Mammary epithelial cell (primary cell): ENCODE measurements at regions not wholly inside any gene's neighbourhood (a gene's known extent, or its start where the extent isn't known, plus 50 kb on each side); places are given as distances from the start of the nearest gene placed in this dataset.

Experiments
- EZH2 ChIP-seq: IDR thresholded peaks from 2 replicates; pipeline ENCODE4 v1.6.1; 2012; ENCODE audit warnings: low read length, inconsistent platforms, borderline replicate concordance
- TF ChIP-seq, protein P1 (sequence below), 2 donors: IDR thresholded peaks in 1 of 2; conservative IDR thresholded peaks in 1 of 2; 2 replicates each; pipeline ENCODE4 v1.5.1; 2011 to 2012; ENCODE audit warnings: inconsistent platforms in 2 of 2, low read length in 2 of 2, mild to moderate bottlenecking in 2 of 2, control low read depth in 1 of 2, low read depth in 1 of 2; ENCODE audit not compliant: insufficient read depth in 1 of 2; ENCODE audit errors: extremely low read depth in 1 of 2

DNA sequence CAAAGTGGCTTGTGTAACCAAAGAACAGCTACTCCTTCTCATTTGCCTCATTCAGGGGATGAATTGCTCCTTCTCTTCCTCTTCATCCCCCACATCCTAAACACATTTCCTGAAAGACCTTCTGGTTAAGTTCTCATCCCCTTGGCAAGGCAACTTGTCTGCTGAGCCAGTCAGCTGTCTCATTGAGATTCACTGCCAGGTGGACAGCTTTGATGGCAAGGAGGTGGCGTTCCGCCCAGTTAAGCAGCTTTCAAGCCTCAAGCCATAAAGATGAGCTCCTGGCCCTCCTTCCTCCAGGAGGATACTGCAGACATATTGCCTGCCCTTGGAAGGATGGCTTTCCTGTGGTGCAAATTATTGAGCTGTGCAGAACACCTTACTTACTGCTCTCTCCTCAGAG lies 448.6 kb upstream of the MPDZ start:
- no peak for TF ChIP-seq EZH2
- TF ChIP-seq, protein P1, sequence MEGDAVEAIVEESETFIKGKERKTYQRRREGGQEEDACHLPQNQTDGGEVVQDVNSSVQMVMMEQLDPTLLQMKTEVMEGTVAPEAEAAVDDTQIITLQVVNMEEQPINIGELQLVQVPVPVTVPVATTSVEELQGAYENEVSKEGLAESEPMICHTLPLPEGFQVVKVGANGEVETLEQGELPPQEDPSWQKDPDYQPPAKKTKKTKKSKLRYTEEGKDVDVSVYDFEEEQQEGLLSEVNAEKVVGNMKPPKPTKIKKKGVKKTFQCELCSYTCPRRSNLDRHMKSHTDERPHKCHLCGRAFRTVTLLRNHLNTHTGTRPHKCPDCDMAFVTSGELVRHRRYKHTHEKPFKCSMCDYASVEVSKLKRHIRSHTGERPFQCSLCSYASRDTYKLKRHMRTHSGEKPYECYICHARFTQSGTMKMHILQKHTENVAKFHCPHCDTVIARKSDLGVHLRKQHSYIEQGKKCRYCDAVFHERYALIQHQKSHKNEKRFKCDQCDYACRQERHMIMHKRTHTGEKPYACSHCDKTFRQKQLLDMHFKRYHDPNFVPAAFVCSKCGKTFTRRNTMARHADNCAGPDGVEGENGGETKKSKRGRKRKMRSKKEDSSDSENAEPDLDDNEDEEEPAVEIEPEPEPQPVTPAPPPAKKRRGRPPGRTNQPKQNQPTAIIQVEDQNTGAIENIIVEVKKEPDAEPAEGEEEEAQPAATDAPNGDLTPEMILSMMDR (conservative IDR thresholded peaks at IDR 0.05 in 1 of 2, IDR thresholded peaks at IDR 0.05 in 1 of 2; ENCODE audit: extremely low read depth in 1 of 2, insufficient read depth in 1 of 2, low read depth in 1 of 2, low read length in 2 of 2): no peak
